DMS114 treated with DMSO at 0.1 percent for 48 hours (cell line): ENCODE measurements at regions not wholly inside any gene's neighbourhood (a gene's known extent, or its start where the extent isn't known, plus 50 kb on each side); places are given as distances from the start of the nearest gene placed in this dataset.

ENCODE experiments used
- DNase-seq: peaks from one replicate; lab custom pipeline; 2025; ENCODE audit not compliant: unreplicated experiment; lab: John Stamatoyannopoulos, UW

GRCh38 chr4:33339762-33340161, 2619.6 kb downstream of the PCDH7 start:
- no peak for DNase-seq

- no peak for DNase-seq
These were observed 2620.0 kb downstream of the PCDH7 start for GRCh38 chr4:33340168-33340567.

- no peak for DNase-seq
These were observed 2629.2 kb downstream of the PCDH7 start for GRCh38 chr4:33349376-33349775.

GRCh38 chr4:33357121-33357520, 2637.0 kb downstream of the PCDH7 start:
- DNase-seq = no peak

GRCh38 chr4:33369446-33369845, 2649.3 kb downstream of the PCDH7 start:
- DNase-seq = no peak

- DNase-seq = no peak
These were observed 2661.6 kb downstream of the PCDH7 start for GRCh38 chr4:33381816-33382215.

- DNase-seq = no peak
These were observed 2666.6 kb downstream of the PCDH7 start for GRCh38 chr4:33386764-33387163.

- DNase-seq = no peak
These were observed 2670.8 kb downstream of the PCDH7 start for GRCh38 chr4:33390976-33391375.

- no peak for DNase-seq
These were observed 2675.7 kb downstream of the PCDH7 start for GRCh38 chr4:33395731-33396485.

GRCh38 chr4:33400504-33400903, 2680.3 kb downstream of the PCDH7 start:
- no peak for DNase-seq

- no peak for DNase-seq
These were observed 2687.3 kb downstream of the PCDH7 start for GRCh38 chr4:33407496-33407895.

GRCh38 chr4:33411182-33411581, 2691.0 kb downstream of the PCDH7 start:
- no peak for DNase-seq

GRCh38 chr4:33421887-33422286, 2701.7 kb downstream of the PCDH7 start:
- no peak for DNase-seq

- DNase-seq = no peak
These were observed 2702.5 kb downstream of the PCDH7 start for GRCh38 chr4:33422656-33423055.

- DNase-seq = no peak
These were observed 2705.8 kb downstream of the PCDH7 start for GRCh38 chr4:33425936-33426335.

- no peak for DNase-seq
These were observed 2707.5 kb downstream of the PCDH7 start for GRCh38 chr4:33427676-33428075.

- DNase-seq = no peak
These were observed 2709.8 kb downstream of the PCDH7 start for GRCh38 chr4:33429971-33430370.

GRCh38 chr4:33437406-33437805, 2717.2 kb downstream of the PCDH7 start:
- DNase-seq = no peak

GRCh38 chr4:33446953-33447352, 2726.8 kb downstream of the PCDH7 start:
- no peak for DNase-seq

- no peak for DNase-seq
These were observed 2728.8 kb downstream of the PCDH7 start for GRCh38 chr4:33448948-33449347.

GRCh38 chr4:33453436-33453835, 2733.3 kb downstream of the PCDH7 start:
- no peak for DNase-seq

- DNase-seq = no peak
These were observed 2733.7 kb downstream of the PCDH7 start for GRCh38 chr4:33453916-33454315.

- DNase-seq = no peak
These were observed 2745.4 kb downstream of the PCDH7 start for GRCh38 chr4:33465565-33465964.
